Stimulated activated naive CD8-positive, alpha-beta T cell treated with anti-CD3 and anti-CD28 coated beads, Interleukin-15, Interleukin-2, amounts not matched to agents 100 ng/mL and 50 ng/mL, for 24 hours (primary cell): ENCODE measurements at regions not wholly inside any gene's neighbourhood (a gene's known extent, or its start where the extent isn't known, plus 50 kb on each side); places are given as distances from the start of the nearest gene placed in this dataset.

ENCODE experiments used
- H3K27ac Mint-ChIP-seq: one replicate; pipeline ENCODE4 v1.8.0; 2021; ENCODE audit warnings: mild to moderate bottlenecking, mixed read lengths
- H3K27me3 Mint-ChIP-seq: one replicate; pipeline ENCODE4 v1.8.0; 2021; ENCODE audit warnings: mixed read lengths
- H3K36me3 Mint-ChIP-seq: one replicate; pipeline ENCODE4 v1.8.0; 2021; ENCODE audit warnings: low read depth, mixed read lengths
- H3K4me1 Mint-ChIP-seq: one replicate; pipeline ENCODE4 v1.8.0; 2021; ENCODE audit warnings: low read depth, mixed read lengths
- H3K4me3 Mint-ChIP-seq: one replicate; pipeline ENCODE4 v1.8.0; 2021; ENCODE audit warnings: mild to moderate bottlenecking, mixed read lengths
- H3K9me3 Mint-ChIP-seq: one replicate; pipeline ENCODE4 v1.8.0; 2021; ENCODE audit warnings: mixed read lengths

DNA sequence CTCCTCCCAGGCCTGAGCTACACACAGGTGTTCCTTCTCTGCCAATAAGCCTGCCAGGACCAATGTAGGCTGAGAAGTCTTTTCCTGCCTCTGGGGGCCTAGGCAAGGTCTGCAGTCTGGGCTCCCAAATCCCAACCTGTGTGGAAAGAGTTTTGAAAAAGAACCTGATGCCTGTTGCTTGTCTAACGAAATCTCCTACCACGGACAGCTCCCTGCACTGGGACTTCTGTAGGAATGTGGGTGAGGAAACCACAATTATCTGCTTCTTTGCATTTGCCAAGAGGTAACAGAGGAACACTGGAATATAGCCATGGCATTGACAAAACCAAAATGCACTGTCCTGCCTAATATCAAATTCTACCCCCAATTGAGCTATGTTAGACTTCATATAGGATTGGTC lies 877.0 kb upstream of the TMEM132C start:
- no peak overlapping the region for H3K27ac Mint-ChIP-seq
- no peaks in the 10 kb centered on the region for H3K4me1 Mint-ChIP-seq
- H3K36me3 Mint-ChIP-seq: no peaks in the 10 kb centered on the region
- no peaks in the 10 kb centered on the region for H3K27me3 Mint-ChIP-seq
- H3K4me3 Mint-ChIP-seq: no peak overlapping the region
- H3K9me3 Mint-ChIP-seq: no peaks in the 10 kb centered on the region

DNA sequence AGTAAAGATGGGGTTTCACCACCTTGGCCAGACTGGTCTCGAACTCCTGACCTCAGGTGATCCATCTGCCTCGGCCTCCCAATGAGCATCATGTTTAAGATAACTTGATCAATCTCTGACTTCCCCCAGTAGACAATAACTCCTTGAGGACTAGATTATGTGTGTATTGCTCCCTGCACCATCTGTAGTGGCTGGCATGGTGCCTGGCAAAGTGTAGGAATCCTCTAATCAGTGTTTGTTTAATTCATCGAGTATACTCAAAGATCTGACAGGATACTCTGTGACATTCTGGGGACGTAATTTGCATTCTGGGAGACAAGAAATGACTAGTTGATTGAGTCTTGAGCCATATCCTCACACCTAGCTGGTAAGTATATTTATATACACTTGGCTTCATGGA lies 873.5 kb upstream of the TMEM132C start:
- no peaks in the 10 kb centered on the region for H3K9me3 Mint-ChIP-seq
- H3K27ac Mint-ChIP-seq: no peak overlapping the region
- H3K4me1 Mint-ChIP-seq: no peaks in the 10 kb centered on the region
- H3K36me3 Mint-ChIP-seq: no peaks in the 10 kb centered on the region
- H3K27me3 Mint-ChIP-seq: no peaks in the 10 kb centered on the region
- no peak overlapping the region for H3K4me3 Mint-ChIP-seq

- Mint-ChIP-seq H3K4me3 (no peak overlapping the region), H3K9me3 (no peaks in the 10 kb centered on the region), H3K27me3 (no peaks in the 10 kb centered on the region), H3K27ac (no peak overlapping the region), H3K4me1 (no peaks in the 10 kb centered on the region), H3K36me3 (no peaks in the 10 kb centered on the region)
Measured at GRCh38 chr12:127393896-127394295, 873.1 kb upstream of the TMEM132C start.

DNA sequence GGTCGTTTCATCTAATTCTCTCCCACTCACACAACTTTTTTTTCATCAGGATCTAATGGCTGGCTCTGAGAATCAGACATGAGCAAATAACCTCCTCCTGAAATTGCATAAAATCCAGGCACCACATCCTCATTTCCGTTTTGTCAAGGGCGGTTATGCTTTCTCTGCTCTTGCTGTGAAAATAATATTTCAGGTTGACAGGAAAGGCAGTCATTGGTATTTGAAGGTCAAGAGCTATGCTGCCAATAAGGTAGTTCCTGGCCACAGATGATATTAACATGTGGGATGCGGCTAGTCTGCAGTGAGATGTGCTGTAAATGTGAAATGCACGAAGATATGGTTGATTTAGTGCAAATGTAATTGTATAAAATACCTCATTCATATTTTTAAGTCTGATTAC lies 870.2 kb upstream of the TMEM132C start:
- Mint-ChIP-seq H3K9me3 (no peaks in the 10 kb centered on the region), H3K36me3 (no peaks in the 10 kb centered on the region), H3K4me3 (no peak overlapping the region), H3K27me3 (peaks cover 4% of the 10 kb centered on the region), H3K27ac (no peak overlapping the region), H3K4me1 (no peaks in the 10 kb centered on the region)

DNA sequence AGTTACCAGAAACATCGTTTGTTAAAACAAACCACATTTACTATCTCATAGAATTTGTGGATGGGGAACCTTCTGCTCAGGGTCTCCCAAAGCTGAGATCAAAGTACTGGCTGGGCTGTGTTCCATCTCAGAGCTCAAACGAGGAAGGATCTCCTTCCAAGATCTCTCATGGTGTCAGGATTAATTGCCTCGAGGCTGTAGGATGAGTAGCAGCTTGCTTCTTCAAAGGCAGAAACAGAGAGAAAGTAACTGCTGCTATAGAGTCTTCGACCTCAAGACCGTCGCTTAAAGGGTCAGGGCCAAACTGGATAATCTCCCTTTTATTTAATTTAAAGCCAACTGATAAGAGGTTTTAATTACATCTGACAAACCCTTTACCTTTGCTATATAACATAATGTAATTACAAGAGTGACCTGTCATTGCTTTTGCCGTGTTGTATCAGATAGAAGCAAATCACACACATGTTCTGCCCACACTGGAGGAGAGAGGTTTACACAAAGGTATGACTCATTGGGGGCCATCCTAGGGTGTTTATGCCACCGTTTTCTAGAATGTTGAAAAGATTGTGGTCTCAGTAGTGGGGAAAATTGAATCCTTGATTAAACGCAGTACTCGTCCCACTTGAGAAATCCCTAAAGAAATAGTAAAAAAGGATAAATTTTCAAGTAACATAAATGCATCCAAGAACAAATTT lies 868.8 kb upstream of the TMEM132C start:
- no peaks in the 10 kb centered on the region for H3K4me1 Mint-ChIP-seq
- H3K36me3 Mint-ChIP-seq: no peaks in the 10 kb centered on the region
- H3K27me3 Mint-ChIP-seq: peaks cover 4% of the 10 kb centered on the region
- H3K4me3 Mint-ChIP-seq: no peak overlapping the region
- H3K27ac Mint-ChIP-seq: no peak overlapping the region
- H3K9me3 Mint-ChIP-seq: no peaks in the 10 kb centered on the region

GRCh38 chr12:127399451-127399850 lies 867.5 kb upstream of the TMEM132C start:
- Mint-ChIP-seq H3K27ac (no peak overlapping the region), H3K4me3 (no peak overlapping the region), H3K27me3 (peaks cover 4% of the 10 kb centered on the region), H3K9me3 (no peaks in the 10 kb centered on the region), H3K4me1 (no peaks in the 10 kb centered on the region), H3K36me3 (no peaks in the 10 kb centered on the region)

DNA sequence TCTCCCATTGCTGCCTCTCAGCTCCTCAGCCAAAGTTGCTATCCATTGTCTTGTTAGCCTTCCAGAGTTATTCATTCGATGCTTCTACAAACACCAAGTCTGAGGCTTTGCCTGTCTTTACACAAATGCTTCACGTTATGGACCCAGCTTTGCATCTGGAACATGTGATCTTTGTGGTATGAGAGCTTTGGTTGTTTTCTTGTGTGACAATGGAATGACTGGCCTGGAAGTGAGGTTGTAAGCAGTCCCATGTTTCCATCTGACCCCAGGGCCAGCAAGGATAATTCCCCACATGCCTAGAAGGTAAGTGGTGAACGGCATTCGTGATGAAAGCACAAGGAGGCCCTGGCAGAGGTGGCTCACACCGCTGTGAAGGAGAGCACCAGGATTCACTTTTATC lies 866.7 kb upstream of the TMEM132C start:
- Mint-ChIP-seq H3K4me3 (no peak overlapping the region), H3K27ac (no peak overlapping the region), H3K36me3 (no peaks in the 10 kb centered on the region), H3K4me1 (no peaks in the 10 kb centered on the region), H3K27me3 (peaks cover 4% of the 10 kb centered on the region), H3K9me3 (no peaks in the 10 kb centered on the region)

- peaks cover 4% of the 10 kb centered on the region for H3K27me3 Mint-ChIP-seq
- no peak overlapping the region for H3K4me3 Mint-ChIP-seq
- no peaks in the 10 kb centered on the region for H3K4me1 Mint-ChIP-seq
- no peak overlapping the region for H3K27ac Mint-ChIP-seq
- peaks cover 3% of the 10 kb centered on the region for H3K9me3 Mint-ChIP-seq
- H3K36me3 Mint-ChIP-seq: no peaks in the 10 kb centered on the region
Measured at GRCh38 chr12:127401005-127401404, 866.0 kb upstream of the TMEM132C start.

DNA sequence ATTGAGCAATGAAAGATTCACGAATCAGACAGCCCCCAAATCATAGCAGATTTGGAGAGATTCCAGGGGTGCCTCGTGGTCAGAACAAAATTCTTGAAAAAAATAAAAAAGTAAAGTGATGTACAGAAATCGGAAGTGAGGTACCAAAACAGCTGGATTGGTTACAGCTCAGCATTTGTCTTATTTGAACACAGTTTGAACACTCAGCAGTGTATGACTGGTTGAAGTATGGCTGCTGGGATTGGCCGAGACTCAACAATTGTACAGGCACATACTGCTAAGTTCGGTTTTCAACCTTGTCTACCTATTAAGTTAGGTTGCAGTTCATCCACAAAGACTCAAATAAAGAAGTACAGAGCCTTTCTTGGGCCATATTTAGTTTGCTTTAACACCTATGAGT lies 865.4 kb upstream of the TMEM132C start:
- no peak overlapping the region for H3K4me3 Mint-ChIP-seq

DNA sequence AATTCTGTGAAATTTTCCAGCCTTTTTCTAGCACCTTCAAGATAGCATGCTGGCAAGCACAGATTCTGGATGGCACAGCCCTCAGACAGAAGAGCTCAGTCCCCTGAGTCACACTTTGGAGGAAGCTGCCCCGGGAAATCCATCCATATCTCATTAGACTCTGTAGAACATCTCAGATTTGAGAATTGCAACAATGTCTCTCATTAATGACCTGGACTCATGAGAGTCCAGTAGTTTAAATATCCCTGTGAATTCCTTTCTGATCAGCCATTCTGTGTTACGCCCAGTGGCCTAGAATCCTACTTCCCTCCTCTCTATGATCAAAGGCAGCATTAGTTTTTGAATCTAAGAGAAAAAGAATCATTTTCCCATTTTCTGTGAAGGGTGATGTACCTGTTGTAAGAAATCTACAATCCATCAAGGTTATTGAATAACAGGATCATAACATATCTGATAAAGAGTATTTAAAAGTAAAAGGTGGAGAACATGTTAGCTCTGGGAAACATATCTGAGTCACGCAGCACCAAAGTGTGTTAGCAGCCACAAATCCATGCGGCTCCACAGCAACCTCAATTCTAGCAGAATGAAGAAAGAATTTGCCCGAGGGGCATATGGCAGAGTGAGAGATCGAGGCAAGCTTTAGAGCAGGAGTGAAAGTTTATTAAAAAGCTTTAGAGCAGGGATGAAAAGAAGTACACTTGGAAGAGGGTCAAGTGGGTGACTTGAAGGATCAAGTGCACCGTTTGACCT lies 855.6 kb upstream of the TMEM132C start:
- Mint-ChIP-seq H3K27ac (no peak overlapping the region), H3K9me3 (peaks cover 4% of the 10 kb centered on the region), H3K4me3 (no peak overlapping the region), H3K36me3 (no peaks in the 10 kb centered on the region), H3K27me3 (no peaks in the 10 kb centered on the region), H3K4me1 (no peaks in the 10 kb centered on the region)

More for the DNA sequence above, 865.4 kb upstream of the TMEM132C start:
- H3K27ac Mint-ChIP-seq: no peak overlapping the region
- no peaks in the 10 kb centered on the region for H3K4me1 Mint-ChIP-seq
- peaks cover 4% of the 10 kb centered on the region for H3K27me3 Mint-ChIP-seq
- H3K36me3 Mint-ChIP-seq: no peaks in the 10 kb centered on the region
- H3K9me3 Mint-ChIP-seq: peaks cover 5% of the 10 kb centered on the region

DNA sequence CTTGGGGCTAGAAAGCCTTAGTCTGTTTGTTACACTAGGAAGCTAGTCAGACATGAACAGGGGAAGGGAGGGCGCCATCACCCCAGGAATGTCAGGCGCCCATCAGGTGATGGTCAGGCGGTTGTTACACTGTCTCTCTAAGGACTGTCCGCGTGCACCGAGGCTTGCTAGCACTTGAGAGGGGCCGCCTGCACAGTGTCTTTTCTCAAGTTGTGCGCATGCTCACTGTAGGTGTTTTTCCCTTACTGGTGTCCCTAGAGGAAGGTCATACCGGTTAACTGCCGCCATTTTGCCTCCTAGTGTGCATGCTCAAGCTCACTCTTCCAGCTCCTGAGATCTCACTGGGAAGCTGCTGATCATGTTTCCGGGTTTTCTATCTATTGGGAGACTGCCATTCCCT lies 855.0 kb upstream of the TMEM132C start:
- Mint-ChIP-seq H3K4me1 (no peaks in the 10 kb centered on the region), H3K27me3 (no peaks in the 10 kb centered on the region), H3K4me3 (no peak overlapping the region), H3K36me3 (no peaks in the 10 kb centered on the region), H3K27ac (no peak overlapping the region), H3K9me3 (peaks cover 8% of the 10 kb centered on the region)

GRCh38 chr12:127412866-127413265 lies 854.1 kb upstream of the TMEM132C start:
- no peaks in the 10 kb centered on the region for H3K36me3 Mint-ChIP-seq
- H3K4me1 Mint-ChIP-seq: no peaks in the 10 kb centered on the region
- no peaks in the 10 kb centered on the region for H3K27me3 Mint-ChIP-seq
- no peak overlapping the region for H3K4me3 Mint-ChIP-seq
- no peak overlapping the region for H3K27ac Mint-ChIP-seq
- peaks cover 14% of the 10 kb centered on the region for H3K9me3 Mint-ChIP-seq

- no peaks in the 10 kb centered on the region for H3K27me3 Mint-ChIP-seq
- H3K4me3 Mint-ChIP-seq: no peak overlapping the region
- peaks cover 24% of the 10 kb centered on the region for H3K9me3 Mint-ChIP-seq
- H3K27ac Mint-ChIP-seq: no peak overlapping the region
- H3K4me1 Mint-ChIP-seq: no peaks in the 10 kb centered on the region
- no peaks in the 10 kb centered on the region for H3K36me3 Mint-ChIP-seq
Measured at GRCh38 chr12:127414186-127414585, 852.8 kb upstream of the TMEM132C start.

- Mint-ChIP-seq H3K4me3 (no peak overlapping the region), H3K27me3 (no peaks in the 10 kb centered on the region), H3K9me3 (peaks cover 24% of the 10 kb centered on the region)
Measured at GRCh38 chr12:127414636-127415035, 852.3 kb upstream of the TMEM132C start.

DNA sequence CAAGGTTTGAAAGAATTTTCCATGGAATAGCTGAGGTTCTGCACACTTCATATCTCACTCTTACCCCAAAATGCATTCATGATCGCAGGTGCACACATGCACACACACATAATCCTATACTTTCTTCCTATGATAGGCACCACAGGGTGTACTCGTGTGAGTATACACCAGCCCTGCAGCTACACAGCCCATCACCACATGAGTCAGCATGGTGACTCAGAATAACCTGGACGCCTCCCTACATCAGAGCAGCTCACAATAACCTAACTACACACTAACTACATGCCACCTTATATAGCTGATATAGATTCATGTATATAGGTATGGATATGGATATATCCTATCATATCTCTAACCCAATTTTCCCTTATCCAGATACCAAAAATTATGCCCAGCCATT lies 850.2 kb upstream of the TMEM132C start:
- H3K9me3 Mint-ChIP-seq: peaks cover 28% of the 10 kb centered on the region
- no peak overlapping the region for H3K27ac Mint-ChIP-seq
- no peaks in the 10 kb centered on the region for H3K27me3 Mint-ChIP-seq
- no peak overlapping the region for H3K4me3 Mint-ChIP-seq
- no peaks in the 10 kb centered on the region for H3K36me3 Mint-ChIP-seq
- H3K4me1 Mint-ChIP-seq: no peaks in the 10 kb centered on the region

More at GRCh38 chr12:127414636-127415035, 852.3 kb upstream of the TMEM132C start:
- H3K27ac Mint-ChIP-seq: no peak overlapping the region
- no peaks in the 10 kb centered on the region for H3K4me1 Mint-ChIP-seq
- no peaks in the 10 kb centered on the region for H3K36me3 Mint-ChIP-seq

GRCh38 chr12:127419111-127419510 lies 847.9 kb upstream of the TMEM132C start:
- H3K9me3 Mint-ChIP-seq: peaks cover 28% of the 10 kb centered on the region
- H3K27me3 Mint-ChIP-seq: no peaks in the 10 kb centered on the region
- H3K36me3 Mint-ChIP-seq: no peaks in the 10 kb centered on the region
- no peak overlapping the region for H3K27ac Mint-ChIP-seq
- H3K4me1 Mint-ChIP-seq: no peaks in the 10 kb centered on the region
- H3K4me3 Mint-ChIP-seq: no peak overlapping the region
